Activated CD4-positive, alpha-beta T cell treated with anti-CD3 and anti-CD28 coated beads for 48 hours (primary cell): ENCODE measurements at regions not wholly inside any gene's neighbourhood (a gene's known extent, or its start where the extent isn't known, plus 50 kb on each side); places are given as distances from the start of the nearest gene placed in this dataset.

ENCODE experiments used
- DNase-seq: peaks from one replicate; pipeline ENCODE4 v3.0.0-alpha.2; 2020

GRCh38 chr19:28492201-28492600 is 720.8 kb downstream of the UQCRFS1 start:
- no peak for DNase-seq

- no peak for DNase-seq
Measured at GRCh38 chr19:28489776-28490175, 723.2 kb downstream of the UQCRFS1 start.

- DNase-seq, result no peak
Measured at GRCh38 chr19:28489126-28489660, 723.8 kb downstream of the UQCRFS1 start.

- no peak for DNase-seq
Measured at GRCh38 chr19:28487999-28488398, 725.0 kb downstream of the UQCRFS1 start.

DNA sequence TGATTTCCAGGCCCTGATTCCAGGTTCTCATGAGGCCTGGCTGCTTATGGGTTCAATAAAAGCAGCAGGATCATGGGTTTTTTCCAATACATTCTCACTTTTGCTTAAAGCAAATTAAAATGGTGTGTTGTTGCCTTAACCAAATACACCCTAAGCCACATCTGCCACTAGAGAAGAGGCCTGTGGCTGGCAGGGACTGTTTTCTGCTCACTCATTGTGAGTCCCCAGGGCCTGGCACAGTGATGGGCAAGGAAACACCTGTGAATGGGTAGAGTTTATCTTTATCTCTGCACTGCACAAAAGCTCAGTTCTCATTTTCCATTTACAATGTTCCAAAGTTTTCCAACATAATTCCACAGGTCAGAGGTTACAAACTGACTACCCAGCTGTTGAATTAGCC is 726.0 kb downstream of the UQCRFS1 start:
- DNase-seq, result no peak

DNA sequence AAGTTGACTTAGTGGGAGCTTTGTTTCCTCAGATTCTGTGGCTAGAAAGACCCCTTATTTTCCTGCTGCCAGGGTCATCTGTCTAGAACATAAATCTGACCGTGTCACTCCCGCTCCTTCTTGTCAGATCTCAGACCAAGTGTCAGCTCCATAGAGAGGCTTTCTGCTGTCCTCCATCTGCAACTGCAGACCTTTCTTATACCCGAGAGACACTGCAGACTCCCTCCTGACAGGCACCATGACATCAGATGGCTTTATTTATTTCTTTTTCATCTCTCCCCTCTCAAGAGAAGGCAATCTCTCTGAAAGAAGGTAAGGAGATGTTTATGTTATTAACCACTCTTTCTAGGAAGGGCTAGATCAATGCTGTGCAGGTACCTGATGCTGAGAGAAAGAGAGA is 726.5 kb downstream of the UQCRFS1 start:
- DNase-seq, result no peak

GRCh38 chr19:28485292-28485691 is 727.7 kb downstream of the UQCRFS1 start:
- no peak for DNase-seq

DNA sequence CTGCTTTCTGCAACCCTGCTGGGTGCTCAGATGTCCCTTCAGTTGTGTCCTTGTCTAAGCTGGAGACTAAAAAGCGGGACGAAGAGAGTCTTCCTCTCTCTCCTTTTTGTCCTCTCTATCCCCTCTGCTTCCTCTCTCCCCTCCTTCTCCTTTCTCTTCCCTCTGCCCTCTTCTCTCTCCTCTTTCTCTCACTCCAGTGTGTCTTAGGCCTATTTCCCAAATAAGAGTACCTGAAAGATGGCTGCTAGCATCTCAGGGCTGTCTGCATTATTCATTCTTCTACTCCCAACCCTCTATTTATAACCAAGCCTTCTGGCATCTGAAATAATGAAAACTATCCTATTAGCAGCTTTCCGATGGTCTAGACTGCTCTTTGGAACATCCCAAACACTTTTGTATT is 729.8 kb downstream of the UQCRFS1 start:
- DNase-seq, result no peak

- no peak for DNase-seq
Measured at GRCh38 chr19:28482221-28482620, 730.7 kb downstream of the UQCRFS1 start.

DNA sequence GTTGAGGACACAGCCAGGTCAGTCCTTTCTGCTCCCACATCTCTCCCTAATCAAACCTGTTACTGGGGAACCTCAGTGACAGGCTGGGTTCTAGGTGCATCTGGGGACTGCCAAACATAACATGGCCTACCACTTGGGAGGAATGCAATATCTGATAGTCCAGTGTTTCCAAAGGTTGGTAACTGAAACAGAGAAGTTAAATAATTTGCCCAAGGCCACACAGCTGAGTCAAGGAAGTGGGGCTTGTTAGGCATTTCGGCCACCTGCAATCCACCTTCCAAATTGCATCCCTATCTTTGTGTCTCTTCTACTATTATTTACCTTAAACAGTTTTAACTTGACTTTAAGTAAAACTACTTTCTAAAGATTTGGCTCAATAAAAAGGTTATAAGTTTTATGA is 731.3 kb downstream of the UQCRFS1 start:
- DNase-seq, result no peak

DNA sequence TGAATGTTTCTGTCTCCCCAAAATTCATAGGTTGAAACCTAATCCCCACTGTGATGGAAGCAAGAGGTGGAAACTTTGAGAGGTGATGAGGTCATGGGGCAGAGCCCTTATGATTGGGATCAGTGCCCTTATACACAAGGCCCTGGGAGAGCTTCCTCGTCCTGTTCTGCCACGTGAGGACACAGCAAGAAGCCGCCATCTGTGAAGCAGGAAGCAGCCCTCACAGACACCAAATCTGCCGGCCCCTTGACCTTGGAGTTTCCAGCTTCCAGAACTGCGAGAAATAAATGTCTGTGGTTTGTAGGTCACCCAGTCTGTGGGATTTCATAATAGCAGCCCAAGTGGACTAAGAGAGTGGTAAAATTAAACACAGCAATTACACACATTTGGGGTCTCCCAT is 737.4 kb downstream of the UQCRFS1 start:
- DNase-seq, result no peak

DNA sequence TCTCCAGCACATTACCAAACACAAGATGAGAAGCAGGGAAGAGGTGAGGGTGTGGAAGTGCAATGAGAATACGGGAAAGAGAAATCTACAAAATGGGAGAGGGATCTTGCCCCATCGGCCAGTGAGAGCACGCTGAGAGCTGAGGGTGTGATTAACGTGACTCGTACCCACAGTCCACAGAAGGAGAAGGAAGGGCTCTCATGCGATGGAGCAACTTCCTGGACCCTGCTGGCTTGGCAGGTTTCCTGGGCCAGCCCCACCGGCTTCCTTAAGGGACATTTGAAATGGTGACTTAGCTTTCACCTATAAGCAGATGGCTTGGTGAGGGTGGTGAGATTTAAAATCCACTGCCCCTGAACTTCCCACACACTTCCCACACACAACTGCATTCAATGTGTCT is 740.1 kb downstream of the UQCRFS1 start:
- no peak for DNase-seq

DNA sequence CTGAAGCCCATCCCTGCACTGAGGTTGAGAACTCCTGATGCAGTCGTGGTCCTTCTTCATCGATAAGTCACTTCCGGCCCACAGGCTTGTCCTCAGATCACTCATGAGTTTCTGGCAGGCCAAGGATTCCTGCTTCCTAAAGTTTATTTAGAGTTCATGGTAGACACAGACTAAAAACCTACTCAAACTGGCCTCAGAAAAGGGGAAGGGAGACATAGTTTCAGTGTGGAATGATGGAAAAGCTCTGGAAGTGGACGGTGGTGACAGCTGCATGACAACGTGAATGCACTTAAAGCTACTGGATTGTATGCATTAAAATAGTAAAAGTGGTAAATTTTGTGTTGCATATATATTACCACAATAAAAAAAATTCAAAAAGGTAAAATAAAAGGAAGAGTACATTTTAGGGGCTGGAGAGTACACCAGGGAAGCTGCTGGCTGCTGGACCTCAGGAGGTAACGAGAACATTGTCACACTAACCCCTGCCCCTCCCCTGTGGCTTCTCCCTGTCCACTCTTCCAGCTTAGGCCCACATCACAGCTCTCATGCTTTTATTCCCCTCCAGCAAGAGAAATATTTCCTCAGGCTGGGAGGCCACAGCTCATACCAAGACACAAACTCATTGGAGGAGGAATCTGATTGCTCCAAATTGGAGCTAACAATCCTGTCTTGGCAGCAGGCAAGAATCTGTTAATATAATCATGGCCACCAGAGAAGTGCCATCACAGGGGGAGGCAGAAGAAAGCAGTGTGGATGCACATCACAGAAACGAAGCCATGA is 741.0 kb downstream of the UQCRFS1 start:
- no peak for DNase-seq

DNA sequence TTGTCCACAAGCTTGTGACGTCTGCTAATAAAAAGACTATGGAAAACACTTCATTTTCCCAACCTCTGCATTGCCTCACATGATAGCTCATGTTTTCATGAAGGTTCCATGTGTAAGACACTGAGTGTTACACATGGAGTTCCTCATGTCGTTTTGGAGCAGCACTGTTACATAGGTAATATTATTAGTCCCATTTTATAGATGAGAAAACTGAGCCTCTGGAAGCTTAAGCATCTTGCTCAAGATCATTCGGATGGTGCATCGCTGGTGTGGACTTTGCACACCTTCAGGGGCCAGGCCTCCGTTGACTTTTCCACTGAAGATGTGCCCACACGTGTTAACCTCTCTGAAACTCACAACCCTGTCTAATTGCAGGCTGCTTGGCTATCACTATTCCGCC is 743.4 kb downstream of the UQCRFS1 start:
- no peak for DNase-seq

DNA sequence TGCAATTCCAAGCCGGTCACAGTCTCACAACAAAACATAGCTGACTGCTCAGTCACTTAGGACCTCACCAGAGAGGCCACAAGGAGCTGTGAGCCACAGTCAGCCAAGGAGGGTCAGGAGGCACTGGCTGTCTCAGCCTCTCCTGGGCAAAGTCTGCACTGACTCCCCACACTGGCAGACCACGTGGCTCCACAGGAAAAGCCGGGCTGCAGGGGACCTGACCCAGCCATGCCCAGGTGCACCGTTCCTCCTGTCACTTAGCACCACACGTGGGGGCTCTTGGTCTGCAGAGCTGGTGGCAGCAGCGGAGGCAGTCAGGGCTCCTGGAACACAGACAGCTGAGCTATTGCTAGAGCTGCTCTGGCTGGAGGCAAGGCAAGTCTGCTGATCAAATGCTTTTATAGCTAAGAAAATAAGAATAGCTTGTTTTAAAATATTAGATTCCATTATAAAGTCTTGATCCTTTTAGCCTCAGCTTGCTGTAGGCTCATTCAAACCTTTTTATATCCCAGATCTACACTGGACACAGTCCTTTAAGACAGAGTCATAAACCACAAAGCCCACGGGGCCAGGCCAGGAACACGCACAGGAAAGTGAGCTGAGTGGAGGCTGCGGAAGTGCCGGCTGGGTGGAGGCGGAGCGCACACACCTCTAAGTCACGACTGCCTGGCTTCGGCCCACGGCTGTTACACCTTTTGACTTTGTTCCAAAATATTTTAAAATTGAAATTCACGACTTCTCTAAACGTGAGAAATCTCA is 744.1 kb downstream of the UQCRFS1 start:
- peak; percentile 23 for DNase-seq

GRCh38 chr19:28466107-28467045 is 746.6 kb downstream of the UQCRFS1 start:
- peak; percentile 80 for DNase-seq

DNA sequence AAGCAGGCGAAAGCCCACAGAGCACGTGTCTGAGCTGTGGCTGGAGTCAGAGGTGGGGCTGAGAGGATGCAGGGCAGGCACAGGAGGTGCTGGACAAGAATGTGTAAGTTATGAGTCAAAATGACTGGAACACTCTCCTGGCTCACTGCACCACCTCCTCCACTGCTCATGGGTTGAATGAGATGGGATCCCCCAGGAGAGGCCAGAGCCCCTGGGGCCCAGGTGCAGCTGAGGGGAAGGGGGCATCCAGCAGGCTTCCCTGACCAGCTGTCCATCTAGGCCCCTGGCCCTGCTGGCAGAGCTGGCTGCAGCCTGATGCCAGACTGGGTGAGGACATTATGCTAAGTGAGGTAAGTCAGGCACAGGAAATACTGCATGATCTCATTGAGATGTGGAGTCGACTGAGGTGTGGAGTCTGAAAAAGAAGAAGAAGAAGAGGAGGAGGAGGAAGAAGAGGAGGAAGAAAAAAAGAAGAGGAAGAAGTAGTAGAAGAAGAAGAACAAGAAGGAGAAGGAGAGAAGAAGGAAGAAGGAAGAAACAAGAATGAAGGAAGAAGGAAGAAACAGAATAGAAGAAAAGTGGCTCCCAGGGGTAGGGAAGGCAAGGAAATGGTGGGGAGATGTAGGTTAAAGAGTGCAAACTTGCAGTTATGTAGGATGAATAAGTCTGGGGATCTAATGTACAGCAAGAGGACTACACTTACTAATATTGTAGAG is 747.4 kb downstream of the UQCRFS1 start:
- no peak for DNase-seq

DNA sequence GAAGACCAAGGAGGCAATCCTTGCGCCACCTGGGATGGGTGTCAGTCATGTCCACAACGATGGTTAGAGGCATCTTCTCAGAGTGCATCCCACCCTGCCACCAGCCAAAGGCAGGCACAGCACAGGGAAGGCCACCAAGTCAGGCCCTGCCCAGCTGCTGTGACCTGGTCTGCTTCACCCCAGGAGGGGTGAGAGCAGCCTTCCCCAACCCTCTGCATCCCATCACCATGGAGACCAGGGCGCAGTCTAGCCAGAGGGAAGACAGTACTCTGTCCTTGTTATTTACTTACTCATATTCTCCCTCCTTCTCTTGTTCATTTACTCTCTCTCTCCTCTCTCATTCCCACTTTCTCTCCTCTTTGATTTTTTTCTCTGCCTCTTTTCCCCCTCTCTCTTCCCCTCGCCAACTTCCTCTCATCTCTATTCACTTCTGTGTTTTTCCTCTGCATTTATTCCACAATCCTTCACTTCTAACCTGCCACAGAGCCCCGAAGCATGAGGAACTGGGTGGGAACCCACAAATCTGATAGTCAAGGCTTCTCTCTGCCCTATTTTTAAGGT is 749.4 kb downstream of the UQCRFS1 start:
- no peak for DNase-seq

DNA sequence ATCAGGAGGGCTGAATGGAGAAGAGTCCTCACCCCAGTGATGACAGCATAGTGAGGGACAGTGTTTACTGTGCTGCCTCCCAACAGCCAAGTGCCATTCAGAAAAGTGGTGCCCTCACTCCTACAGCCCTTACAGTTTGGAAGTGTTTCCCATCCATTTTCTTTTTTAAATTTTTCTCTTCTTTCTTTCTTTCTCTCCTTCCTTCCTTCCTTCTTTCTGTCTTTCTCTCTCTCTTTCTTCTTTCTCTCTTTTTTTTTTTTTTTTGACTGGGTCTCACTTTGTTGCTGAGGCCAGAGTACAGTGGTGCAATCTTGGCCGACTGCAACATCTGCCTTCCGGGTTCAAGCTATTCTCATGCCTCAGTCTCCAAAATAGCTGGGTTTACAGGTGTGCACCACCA is 755.3 kb downstream of the UQCRFS1 start:
- no peak for DNase-seq

DNA sequence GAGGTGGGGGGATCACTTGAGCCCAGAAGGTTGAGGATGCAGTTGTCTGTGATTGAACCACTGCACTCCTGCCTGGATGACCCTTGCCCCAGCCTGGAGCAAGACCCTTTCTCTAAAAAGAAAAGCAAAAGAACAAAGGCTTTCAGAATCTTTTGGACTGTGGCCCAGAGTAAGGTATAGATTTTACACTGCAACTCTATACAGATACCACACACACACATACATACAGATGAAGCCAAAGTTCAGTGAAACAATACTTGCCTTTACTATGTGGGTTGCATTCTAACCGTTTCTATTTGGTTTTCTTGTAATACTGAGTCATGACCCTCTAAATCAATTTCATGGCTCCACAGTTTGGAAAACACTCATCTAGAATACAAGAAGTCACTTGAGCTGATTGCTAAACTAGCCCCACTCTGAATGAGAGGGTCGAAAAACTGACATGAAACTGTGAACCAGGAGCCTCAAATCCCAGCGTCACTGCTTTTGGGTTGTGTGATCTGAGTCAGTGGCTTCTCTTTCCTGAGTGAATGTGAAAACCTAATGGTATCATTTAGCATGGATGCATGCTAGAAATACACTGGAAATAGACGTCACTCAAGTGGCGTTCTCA is 756.1 kb downstream of the UQCRFS1 start:
- peak; percentile 6 for DNase-seq

DNA sequence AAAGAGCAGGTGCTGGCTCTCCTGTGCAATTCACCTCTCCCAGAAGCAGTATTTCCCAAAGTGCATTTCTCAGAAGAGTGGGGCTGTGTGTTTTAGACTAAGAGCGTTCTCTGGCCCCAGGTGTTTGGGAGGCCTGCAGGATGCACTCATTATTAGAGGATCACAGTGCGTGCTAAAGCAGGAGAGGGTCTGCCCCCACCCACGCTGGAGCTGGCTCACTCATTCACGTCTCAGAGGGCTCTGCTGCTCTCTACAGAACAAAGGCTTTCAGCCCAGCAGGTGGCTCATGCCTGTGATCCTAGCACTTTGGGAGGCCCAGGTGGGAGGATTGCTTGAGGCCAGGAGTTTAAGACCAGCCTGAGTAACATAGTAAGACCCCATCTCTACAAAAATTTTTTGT is 756.7 kb downstream of the UQCRFS1 start:
- DNase-seq, result peak; percentile 54

- DNase-seq, result no peak
Measured at GRCh38 chr19:28454083-28454482, 758.9 kb downstream of the UQCRFS1 start.
